ENCODE measurements at regions not wholly inside any gene's neighbourhood (a gene's known extent, or its start where the extent isn't known, plus 50 kb on each side); places are given as distances from the start of the nearest gene placed in this dataset.
"Not testable (repeated sequence)": the region's sequence is repeated elsewhere in the genome, so short reads cannot be mapped to it uniquely, and the experiment has no call there.

DNA sequence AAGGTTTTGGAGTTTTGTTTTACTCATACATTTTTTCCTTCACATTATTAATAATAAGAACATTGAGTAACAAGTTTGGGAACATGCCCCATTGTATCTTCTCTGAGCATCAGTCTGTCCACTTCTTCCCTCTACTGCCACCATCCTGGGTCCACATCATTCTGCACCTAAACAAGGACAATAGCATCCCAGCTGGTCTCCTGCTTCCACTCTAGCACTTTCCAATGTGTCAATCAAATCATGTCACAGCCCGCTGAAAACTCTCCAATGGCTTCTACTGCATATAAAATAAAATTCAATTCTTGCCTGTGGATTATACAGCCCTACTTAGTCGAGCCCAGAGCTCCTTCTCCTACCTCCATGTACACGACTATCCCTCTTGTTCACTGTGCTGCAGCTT is 66.8 kb upstream of the RBPJ start:
- no peak overlapping the region for H2AFZ ChIP-seq (ENCODE audit: low read depth, low read length)
- ATAC-seq (ENCODE audit: insufficient read depth, low read depth) (no peak), DNase-seq (no peak)
- H3K27me3 ChIP-seq (ENCODE audit: insufficient read depth, low read length, poor library complexity), result no peaks in the 10 kb centered on the region
- H3K36me3 ChIP-seq (ENCODE audit: insufficient read depth, low read length), result no peaks in the 10 kb centered on the region
- H3K4me1 ChIP-seq (ENCODE audit: insufficient read depth, low read length), result no peaks in the 10 kb centered on the region
- H3K4me2 ChIP-seq (ENCODE audit: insufficient read depth, low read length), result no peak overlapping the region
- H3K9me3 ChIP-seq (ENCODE audit: insufficient read depth, low read length, severe bottlenecking), result no peaks in the 10 kb centered on the region
- no peak overlapping the region for H3K9ac ChIP-seq (ENCODE audit: low read depth, low read length)
- no peaks in the 10 kb centered on the region for H4K20me1 ChIP-seq (ENCODE audit: insufficient read depth, low read length)
- TF ChIP-seq EZH2 (IDR thresholded peaks at IDR 0.05; ENCODE audit: borderline replicate concordance, low read depth, low read length, severe bottlenecking) (no peak), CTCF (IDR thresholded peaks at IDR 0.05; ENCODE audit: borderline replicate concordance, extremely low read depth, low read length, poor library complexity, severe bottlenecking) (no peak)
- H3K4me3 ChIP-seq (ENCODE audit: low read depth in 1 of 2, low read length in 2 of 2), result no peak overlapping the region
- H3K79me2 ChIP-seq (ENCODE audit: insufficient read depth, low read length), result no peaks in the 10 kb centered on the region
- no peak overlapping the region for H3K27ac ChIP-seq (ENCODE audit: low read length)

DNA sequence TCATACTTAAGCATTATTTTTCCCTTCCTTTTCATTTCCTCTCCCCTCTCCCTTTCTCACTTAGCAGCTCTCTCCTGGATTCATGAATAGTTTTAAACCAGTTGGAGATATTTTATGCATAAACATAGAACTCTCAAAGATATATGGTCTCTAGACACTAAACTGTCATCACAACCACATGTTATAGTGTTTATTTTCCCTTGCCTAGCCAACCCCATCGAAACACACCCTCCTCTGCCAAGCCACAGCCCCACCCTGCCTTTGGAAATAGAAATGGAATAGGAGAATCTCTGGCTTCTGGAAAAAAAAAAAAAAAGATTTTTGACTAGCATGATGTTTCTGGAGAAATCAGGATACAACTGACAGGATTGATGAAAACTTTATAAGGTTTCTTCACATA is 64.8 kb upstream of the RBPJ start:
- ATAC-seq (ENCODE audit: insufficient read depth, low read depth) (no peak), DNase-seq (no peak)
- H3K27ac ChIP-seq (ENCODE audit: low read length), result no peak overlapping the region
- H3K9ac ChIP-seq (ENCODE audit: low read depth, low read length), result no peak overlapping the region
- no peaks in the 10 kb centered on the region for H3K27me3 ChIP-seq (ENCODE audit: insufficient read depth, low read length, poor library complexity)
- no peaks in the 10 kb centered on the region for H3K79me2 ChIP-seq (ENCODE audit: insufficient read depth, low read length)
- no peak overlapping the region for H2AFZ ChIP-seq (ENCODE audit: low read depth, low read length)
- no peaks in the 10 kb centered on the region for H3K4me1 ChIP-seq (ENCODE audit: insufficient read depth, low read length)
- H3K4me3 ChIP-seq (ENCODE audit: low read depth in 1 of 2, low read length in 2 of 2), result no peak overlapping the region
- no peak overlapping the region for H3K4me2 ChIP-seq (ENCODE audit: insufficient read depth, low read length)
- H3K9me3 ChIP-seq (ENCODE audit: insufficient read depth, low read length, severe bottlenecking), result no peaks in the 10 kb centered on the region
- no peaks in the 10 kb centered on the region for H3K36me3 ChIP-seq (ENCODE audit: insufficient read depth, low read length)
- no peaks in the 10 kb centered on the region for H4K20me1 ChIP-seq (ENCODE audit: insufficient read depth, low read length)
- TF ChIP-seq EZH2 (IDR thresholded peaks at IDR 0.05; ENCODE audit: borderline replicate concordance, low read depth, low read length, severe bottlenecking) (no peak), CTCF (IDR thresholded peaks at IDR 0.05; ENCODE audit: borderline replicate concordance, extremely low read depth, low read length, poor library complexity, severe bottlenecking) (no peak)

DNA sequence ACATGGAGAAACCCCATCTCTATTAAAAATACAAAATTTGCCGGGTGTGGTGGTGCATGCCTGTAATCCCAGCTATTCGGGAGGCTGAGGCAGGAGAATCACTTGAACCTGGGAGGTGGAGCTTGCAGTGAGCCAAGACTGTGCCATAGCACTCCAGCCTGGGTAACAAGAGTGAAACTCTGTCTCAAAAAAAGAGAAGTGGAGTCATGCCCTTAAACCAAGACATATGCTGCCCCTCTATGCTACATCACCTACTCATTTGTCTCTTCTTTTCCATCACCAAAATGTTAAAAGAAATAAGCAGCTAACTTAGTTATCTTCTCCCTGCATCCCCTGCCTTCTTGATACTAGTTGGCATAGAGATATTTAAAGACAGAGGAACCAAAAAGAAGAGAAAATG is 63.4 kb upstream of the RBPJ start:
- not testable (repeated sequence) for DNase-seq; H4K20me1 ChIP-seq (ENCODE audit: insufficient read depth, low read length); H3K79me2 ChIP-seq (ENCODE audit: insufficient read depth, low read length); H2AFZ ChIP-seq (ENCODE audit: low read depth, low read length); H3K9ac ChIP-seq (ENCODE audit: low read depth, low read length); H3K4me2 ChIP-seq (ENCODE audit: insufficient read depth, low read length); H3K27ac ChIP-seq (ENCODE audit: low read length); H3K9me3 ChIP-seq (ENCODE audit: insufficient read depth, low read length, severe bottlenecking); ATAC-seq (ENCODE audit: insufficient read depth, low read depth); H3K4me1 ChIP-seq (ENCODE audit: insufficient read depth, low read length); H3K4me3 ChIP-seq (ENCODE audit: low read depth in 1 of 2, low read length in 2 of 2); H3K36me3 ChIP-seq (ENCODE audit: insufficient read depth, low read length); H3K27me3 ChIP-seq (ENCODE audit: insufficient read depth, low read length, poor library complexity)

GRCh38 chr4:26257850-26258249 is 63.0 kb upstream of the RBPJ start:
- H3K4me3 ChIP-seq (ENCODE audit: low read depth in 1 of 2, low read length in 2 of 2), result no peak overlapping the region
- ATAC-seq (ENCODE audit: insufficient read depth, low read depth) (no peak), DNase-seq (no peak)
- no peaks in the 10 kb centered on the region for H3K36me3 ChIP-seq (ENCODE audit: insufficient read depth, low read length)
- no peaks in the 10 kb centered on the region for H3K27me3 ChIP-seq (ENCODE audit: insufficient read depth, low read length, poor library complexity)
- TF ChIP-seq EZH2 (IDR thresholded peaks at IDR 0.05; ENCODE audit: borderline replicate concordance, low read depth, low read length, severe bottlenecking), result no peak
- no peak for TF ChIP-seq CTCF (IDR thresholded peaks at IDR 0.05; ENCODE audit: borderline replicate concordance, extremely low read depth, low read length, poor library complexity, severe bottlenecking)
- H3K4me2 ChIP-seq (ENCODE audit: insufficient read depth, low read length), result no peak overlapping the region
- H3K27ac ChIP-seq (ENCODE audit: low read length), result no peak overlapping the region
- no peaks in the 10 kb centered on the region for H3K4me1 ChIP-seq (ENCODE audit: insufficient read depth, low read length)
- H3K9me3 ChIP-seq (ENCODE audit: insufficient read depth, low read length, severe bottlenecking), result no peaks in the 10 kb centered on the region
- H3K9ac ChIP-seq (ENCODE audit: low read depth, low read length), result no peak overlapping the region
- H2AFZ ChIP-seq (ENCODE audit: low read depth, low read length), result no peak overlapping the region
- H4K20me1 ChIP-seq (ENCODE audit: insufficient read depth, low read length), result no peaks in the 10 kb centered on the region
- H3K79me2 ChIP-seq (ENCODE audit: insufficient read depth, low read length), result no peaks in the 10 kb centered on the region
